NCI-H146 treated with DMSO at 0.1 percent for 48 hours (cell line): ENCODE measurements at regions not wholly inside any gene's neighbourhood (a gene's known extent, or its start where the extent isn't known, plus 50 kb on each side); places are given as distances from the start of the nearest gene placed in this dataset.
"Not testable (repeated sequence)": the region's sequence is repeated elsewhere in the genome, so short reads cannot be mapped to it uniquely, and the experiment has no call there.

Experiments used
- DNase-seq: peaks from one replicate; lab custom pipeline; 2025; ENCODE audit not compliant: unreplicated experiment; lab: John Stamatoyannopoulos, UW

GRCh38 chrX:25144043-25144940 is 128.5 kb upstream of the ARX start:
- peak; percentile 30 for DNase-seq

GRCh38 chrX:25143596-25143995 is 127.8 kb upstream of the ARX start:
- no peak for DNase-seq

- DNase-seq, result no peak
Measured at GRCh38 chrX:25141684-25142083, 125.9 kb upstream of the ARX start.

GRCh38 chrX:25131055-25131454 is 115.3 kb upstream of the ARX start:
- no peak for DNase-seq

GRCh38 chrX:25130619-25131018 is 114.9 kb upstream of the ARX start:
- DNase-seq, result no peak

- peak; percentile 37 for DNase-seq
Measured at GRCh38 chrX:25125483-25125882, 109.7 kb upstream of the ARX start.

GRCh38 chrX:25124391-25124790 is 108.6 kb upstream of the ARX start:
- peak; percentile 17 for DNase-seq

- DNase-seq, result no peak
Measured at GRCh38 chrX:25112156-25112555, 96.4 kb upstream of the ARX start.

GRCh38 chrX:25108481-25108880 is 92.7 kb upstream of the ARX start:
- no peak for DNase-seq

GRCh38 chrX:25105221-25105620 is 89.5 kb upstream of the ARX start:
- DNase-seq, result no peak

- DNase-seq, result no peak
Measured at GRCh38 chrX:25096522-25097045, 80.8 kb upstream of the ARX start.

- not testable (repeated sequence) for DNase-seq
Measured at GRCh38 chrX:25091152-25091551, 75.4 kb upstream of the ARX start.

GRCh38 chrX:25084446-25084845 is 68.7 kb upstream of the ARX start:
- peak; percentile 43 for DNase-seq

GRCh38 chrX:25083661-25084060 is 67.9 kb upstream of the ARX start:
- no peak for DNase-seq

- no peak for DNase-seq
Measured at GRCh38 chrX:25079020-25079419, 63.3 kb upstream of the ARX start.

- no peak for DNase-seq
Measured at GRCh38 chrX:25076941-25077500, 61.3 kb upstream of the ARX start.

- DNase-seq, result no peak
Measured at GRCh38 chrX:25072247-25072646, 56.5 kb upstream of the ARX start.

- DNase-seq, result no peak
Measured at GRCh38 chrX:25070038-25070437, 54.3 kb upstream of the ARX start.

- DNase-seq, result no peak
Measured at GRCh38 chrX:25069209-25069608, 53.4 kb upstream of the ARX start.

GRCh38 chrX:25068340-25068739 is 52.6 kb upstream of the ARX start:
- no peak for DNase-seq

- DNase-seq, result no peak
Measured at GRCh38 chrX:25067271-25068172, 51.8 kb upstream of the ARX start.
